Suprapubic skin (tissue), 4 donors: ENCODE measurements at regions not wholly inside any gene's neighbourhood (a gene's known extent, or its start where the extent isn't known, plus 50 kb on each side); places are given as distances from the start of the nearest gene placed in this dataset.

Experiments used
- DNase-seq, 2 donors: peaks; one replicate each; pipeline ENCODE4 v3.0.0-alpha.2; 2019; ENCODE audit warnings: low spot score in 2 of 2
- H3K27ac ChIP-seq: fragments of 200-600 bp; sonication (generic); one replicate; pipeline ENCODE4 v1.5.1; 2019
- H3K27me3 ChIP-seq: fragments of 200-600 bp; sonication (generic); one replicate; pipeline ENCODE4 v1.5.1; 2019
- H3K36me3 ChIP-seq: fragments of 200-600 bp; sonication (generic); one replicate; pipeline ENCODE4 v1.5.1; 2019
- H3K4me1 ChIP-seq: fragments of 200-600 bp; sonication (generic); one replicate; pipeline ENCODE4 v1.5.1; 2019
- H3K4me3 ChIP-seq: fragments of 200-600 bp; sonication (generic); one replicate; pipeline ENCODE4 v1.5.1; 2019; ENCODE audit warnings: mild to moderate bottlenecking
- H3K9me3 ChIP-seq: fragments of 200-600 bp; sonication (generic); one replicate; pipeline ENCODE4 v1.5.1; 2019
- CTCF ChIP-seq, 2 donors: fragments of 200-600 bp in 1 of 2; fragments of 450-650 bp in 1 of 2; sonication (generic) in 1 of 2; IDR thresholded peaks; one replicate each; pipeline ENCODE4 v1.5.1; 2016 to 2019; ENCODE audit warnings: antibody characterized with exemption in 2 of 2, mild to moderate bottlenecking in 1 of 2, moderate library complexity in 1 of 2
- EP300 ChIP-seq: sonication (generic); formaldehyde crosslinking; IDR thresholded peaks from one replicate; pipeline ENCODE4 v1.6.1; 2017; ENCODE audit warnings: antibody characterized with exemption
- POLR2A ChIP-seq, 2 donors: fragments of 450-650 bp; IDR thresholded peaks; one replicate each; pipeline ENCODE4 v1.6.1; 2017; ENCODE audit warnings: antibody characterized with exemption in 2 of 2, mild to moderate bottlenecking in 2 of 2, moderate library complexity in 2 of 2
- POLR2AphosphoS5 ChIP-seq, 3 donors: sonication (generic); formaldehyde crosslinking; IDR thresholded peaks; one replicate each; pipeline ENCODE4 v1.6.1; 2017; ENCODE audit warnings: antibody characterized with exemption in 3 of 3
- WGBS: methylation state at CpG from one replicate; pipeline ENCODE4 v1.1.5; 2018; 5-methylcytosine and 5-hydroxymethylcytosine counted together

GRCh38 chr6:127030836-127031235 lies 87.6 kb upstream of the RSPO3 start:
- WGBS, result 40% methylated on average over 1 of the region's 1 CpG
- no peaks in the 10 kb centered on the region for H3K27me3 ChIP-seq
- TF ChIP-seq POLR2AphosphoS5 (IDR thresholded peaks at IDR 0.05), result no peak
- TF ChIP-seq EP300, result no peak
- TF ChIP-seq CTCF (IDR thresholded peaks at IDR 0.05), result no peak
- no peak for TF ChIP-seq POLR2A (IDR thresholded peaks at IDR 0.05)
- H3K4me3 ChIP-seq, result no peak overlapping the region
- no peaks in the 10 kb centered on the region for H3K4me1 ChIP-seq
- H3K9me3 ChIP-seq, result no peaks in the 10 kb centered on the region
- H3K36me3 ChIP-seq, result no peaks in the 10 kb centered on the region
- no peak for DNase-seq
- H3K27ac ChIP-seq, result no peak overlapping the region

DNA sequence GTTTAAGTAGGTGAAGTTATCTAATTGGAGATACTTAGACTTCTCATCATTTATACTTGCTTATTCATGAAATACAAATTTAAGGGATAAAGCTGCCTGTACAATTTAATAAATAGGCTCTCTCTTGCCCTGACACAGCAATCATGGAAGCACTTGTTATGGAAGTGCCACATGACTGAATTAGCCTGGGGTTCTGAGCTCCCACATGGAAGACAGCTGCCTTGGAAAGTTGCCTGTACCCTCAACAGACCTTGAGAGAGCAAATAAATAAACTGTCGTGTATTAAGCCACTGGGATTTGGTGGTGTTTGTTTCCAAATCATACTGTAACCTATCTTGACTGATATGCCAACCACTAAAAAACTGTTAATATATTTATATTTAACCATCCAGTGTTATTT lies 87.0 kb upstream of the RSPO3 start:
- Histone ChIP-seq H3K4me3 (no peak overlapping the region), H3K27ac (no peak overlapping the region), H3K4me1 (no peaks in the 10 kb centered on the region), H3K9me3 (no peaks in the 10 kb centered on the region), H3K36me3 (no peaks in the 10 kb centered on the region), H3K27me3 (no peaks in the 10 kb centered on the region)
- WGBS, result 24% methylated on average over 1 of the region's 1 CpG
- no peak for TF ChIP-seq EP300
- TF ChIP-seq CTCF (IDR thresholded peaks at IDR 0.05), result no peak
- no peak for TF ChIP-seq POLR2A (IDR thresholded peaks at IDR 0.05)
- no peak for TF ChIP-seq POLR2AphosphoS5 (IDR thresholded peaks at IDR 0.05)
- DNase-seq, result no peak

DNA sequence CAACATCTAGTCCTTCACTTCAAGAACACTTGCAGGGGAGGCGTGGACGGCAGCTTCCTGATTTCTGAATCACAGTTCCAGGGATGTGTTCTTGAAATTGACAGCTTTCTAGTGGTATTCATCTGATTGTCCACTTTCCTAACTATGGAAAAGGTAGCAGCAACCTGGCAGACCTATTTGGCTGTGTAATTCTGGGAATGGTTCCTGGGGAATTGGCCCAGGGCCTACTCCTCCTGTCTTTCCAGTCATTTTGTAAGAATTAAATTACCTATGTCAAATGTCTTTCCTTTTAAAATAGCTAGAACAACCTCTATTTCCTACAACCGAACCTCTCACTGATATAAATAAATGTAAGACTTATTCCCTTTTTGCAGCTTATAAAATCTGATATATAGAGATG lies 85.5 kb upstream of the RSPO3 start:
- DNase-seq, result no peak
- TF ChIP-seq EP300 (no peak), CTCF (IDR thresholded peaks at IDR 0.05) (no peak), POLR2A (IDR thresholded peaks at IDR 0.05) (no peak)
- no peaks in the 10 kb centered on the region for H3K9me3 ChIP-seq
- no peak overlapping the region for H3K4me3 ChIP-seq
- 86% methylated on average over 3 of the region's 3 CpGs for WGBS
- no peaks in the 10 kb centered on the region for H3K4me1 ChIP-seq
- no peaks in the 10 kb centered on the region for H3K36me3 ChIP-seq
- no peaks in the 10 kb centered on the region for H3K27me3 ChIP-seq
- no peak overlapping the region for H3K27ac ChIP-seq

GRCh38 chr6:127051571-127052260 lies 66.8 kb upstream of the RSPO3 start:
- H3K4me1 ChIP-seq, result no peaks in the 10 kb centered on the region
- no peaks in the 10 kb centered on the region for H3K36me3 ChIP-seq
- no peak for DNase-seq
- no peak overlapping the region for H3K4me3 ChIP-seq
- H3K27me3 ChIP-seq, result no peaks in the 10 kb centered on the region
- H3K27ac ChIP-seq, result no peak overlapping the region
- H3K9me3 ChIP-seq, result peaks cover 3% of the 10 kb centered on the region
- TF ChIP-seq EP300 (no peak), POLR2A (IDR thresholded peaks at IDR 0.05) (no peak), POLR2AphosphoS5 (IDR thresholded peaks at IDR 0.05) (no peak), CTCF (IDR thresholded peaks at IDR 0.05) (no peak)

DNA sequence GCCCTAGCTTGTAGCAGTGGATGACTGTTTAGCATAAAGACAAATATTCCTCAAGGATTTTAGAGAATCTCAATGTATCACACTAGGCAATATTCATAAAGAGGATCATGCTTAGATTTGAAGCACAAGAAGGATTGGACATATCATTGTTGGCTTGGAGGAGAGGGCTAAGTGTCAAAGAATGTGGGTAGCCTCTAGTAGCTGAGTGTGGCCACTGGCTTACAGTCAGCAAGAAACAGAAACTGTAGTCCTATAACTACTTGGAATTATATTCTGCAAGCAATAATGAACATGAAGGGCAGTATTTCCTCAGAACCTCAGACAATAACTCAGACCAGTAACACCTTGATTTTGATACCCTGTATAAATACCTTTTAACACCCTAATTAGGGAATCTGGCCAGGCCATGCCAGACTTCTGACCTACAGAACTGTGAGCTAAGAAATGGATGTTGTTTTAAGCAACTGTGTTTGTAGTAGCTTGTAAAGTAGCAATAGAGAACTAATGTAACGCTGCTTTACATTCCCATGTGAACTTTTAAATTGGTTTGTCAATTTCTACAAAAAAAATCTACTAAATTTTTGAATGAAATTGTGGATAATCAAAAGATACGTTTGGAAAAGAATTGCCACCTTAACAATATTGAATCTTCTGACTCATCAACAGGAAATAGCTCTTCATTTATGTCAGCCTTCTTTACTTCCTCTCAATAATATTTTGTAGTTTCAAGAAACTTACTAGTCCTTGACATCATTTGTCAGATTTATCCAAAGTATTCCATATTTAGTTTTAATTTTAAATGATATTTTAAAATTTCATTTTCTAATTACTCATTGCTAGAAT lies 65.2 kb upstream of the RSPO3 start:
- Histone ChIP-seq H3K4me1 (no peaks in the 10 kb centered on the region), H3K9me3 (no peaks in the 10 kb centered on the region), H3K36me3 (no peaks in the 10 kb centered on the region), H3K27me3 (no peaks in the 10 kb centered on the region), H3K27ac (no peak overlapping the region), H3K4me3 (no peak overlapping the region)
- TF ChIP-seq POLR2A (IDR thresholded peaks at IDR 0.05) (no peak), POLR2AphosphoS5 (IDR thresholded peaks at IDR 0.05) (no peak), EP300 (no peak), CTCF (IDR thresholded peaks at IDR 0.05) (no peak)
- no peak for DNase-seq
- WGBS, result 54% methylated on average over 2 of the region's 2 CpGs
